ENCODE measurements at regions not wholly inside any gene's neighbourhood (a gene's known extent, or its start where the extent isn't known, plus 50 kb on each side); places are given as distances from the start of the nearest gene placed in this dataset.
"Not testable (repeated sequence)": the region's sequence is repeated elsewhere in the genome, so short reads cannot be mapped to it uniquely, and the experiment has no call there.

DNA sequence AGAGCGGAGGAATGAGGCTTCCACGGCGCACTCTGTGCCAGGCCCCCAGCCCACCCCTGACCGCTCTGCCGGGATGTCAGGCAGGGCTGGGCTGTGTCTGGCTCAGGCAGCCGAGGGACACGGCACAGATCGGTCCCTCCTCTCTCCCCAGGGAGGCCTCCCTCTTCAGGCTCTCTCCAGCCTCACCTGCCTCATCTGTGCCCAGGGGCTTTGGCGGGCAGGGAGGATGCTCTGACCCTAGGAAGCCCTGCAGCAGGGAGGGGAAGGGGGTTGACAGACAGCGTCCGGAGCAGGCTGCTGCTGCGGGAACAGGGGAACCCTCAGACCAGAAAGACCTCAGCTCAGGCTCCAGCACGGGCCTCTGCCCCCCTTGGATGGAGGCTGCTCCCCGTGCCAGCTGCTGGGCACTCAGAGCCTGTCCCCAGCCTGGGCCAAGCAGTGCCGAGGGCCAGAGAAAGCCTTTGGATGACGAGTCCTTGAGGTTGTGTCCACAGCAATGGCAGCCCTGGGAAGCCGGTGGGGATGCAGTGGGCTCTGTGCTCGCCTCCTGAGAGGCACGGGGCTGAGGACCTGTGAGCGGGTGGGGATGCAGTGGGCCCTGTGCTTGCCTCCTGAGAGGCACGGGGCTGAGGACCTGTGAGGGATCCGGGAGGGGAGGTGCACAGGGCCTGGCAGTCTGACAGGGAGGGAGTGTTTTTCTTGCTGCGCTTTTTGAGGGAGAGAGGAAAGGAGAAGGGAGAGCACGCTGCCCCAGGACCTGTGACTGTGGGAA is 66.9 kb downstream of the FOXL3 start:
- DNase-seq (ENCODE audit: low read depth): no peak

DNA sequence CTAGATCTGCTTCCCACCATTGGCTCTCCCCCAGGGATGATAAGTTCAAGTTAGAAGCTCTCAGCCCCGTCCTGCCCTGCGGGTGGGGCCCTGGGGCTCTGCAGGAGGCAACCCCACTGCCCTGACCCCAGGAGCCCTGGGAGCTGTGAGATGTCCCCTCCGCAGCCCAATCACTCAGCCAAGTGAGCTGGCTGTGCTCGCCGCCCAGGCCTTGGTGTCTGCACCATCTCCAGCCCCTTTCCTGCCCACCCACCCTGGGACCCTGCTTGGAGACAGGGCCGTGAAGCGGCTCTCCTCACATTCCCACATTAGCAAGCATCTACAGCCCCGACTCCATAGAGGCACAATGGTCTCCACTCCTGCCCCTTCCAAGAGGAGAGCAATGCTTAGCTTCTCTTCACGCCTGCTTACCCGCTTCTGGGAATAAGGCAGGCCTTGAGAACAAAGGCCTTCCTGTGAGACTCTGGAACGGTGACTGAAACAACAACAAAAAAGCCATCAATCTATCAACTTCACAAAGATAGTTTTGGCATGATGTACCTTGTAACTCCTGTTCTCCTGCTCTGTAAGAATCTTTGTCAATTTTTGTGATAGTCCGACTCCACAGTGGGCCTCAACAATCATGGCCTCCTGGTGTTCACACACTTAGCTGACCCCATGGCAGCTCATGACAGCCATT is 67.7 kb downstream of the FOXL3 start:
- no peak for DNase-seq (ENCODE audit: low read depth)

DNA sequence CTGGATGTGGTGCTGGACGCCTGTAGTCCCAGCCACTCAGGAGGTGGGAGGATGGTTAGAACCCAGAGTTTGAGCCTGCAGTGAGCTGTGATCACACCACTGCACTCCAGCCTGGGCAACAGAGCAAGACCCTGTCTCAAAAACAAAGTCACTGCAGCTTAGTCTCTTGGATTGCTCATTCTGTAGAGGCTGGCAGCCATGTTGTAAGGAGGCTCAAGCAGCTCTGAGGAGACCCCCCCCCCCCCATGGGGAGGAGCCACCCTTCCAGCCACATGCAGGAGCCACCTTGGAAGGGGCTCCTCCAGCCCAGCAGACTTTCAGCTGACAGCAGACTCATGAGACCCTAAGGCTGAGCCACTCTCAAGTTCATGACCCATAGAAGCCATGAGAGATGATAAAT is 68.4 kb downstream of the FOXL3 start:
- no peak for DNase-seq (ENCODE audit: low read depth)

DNA sequence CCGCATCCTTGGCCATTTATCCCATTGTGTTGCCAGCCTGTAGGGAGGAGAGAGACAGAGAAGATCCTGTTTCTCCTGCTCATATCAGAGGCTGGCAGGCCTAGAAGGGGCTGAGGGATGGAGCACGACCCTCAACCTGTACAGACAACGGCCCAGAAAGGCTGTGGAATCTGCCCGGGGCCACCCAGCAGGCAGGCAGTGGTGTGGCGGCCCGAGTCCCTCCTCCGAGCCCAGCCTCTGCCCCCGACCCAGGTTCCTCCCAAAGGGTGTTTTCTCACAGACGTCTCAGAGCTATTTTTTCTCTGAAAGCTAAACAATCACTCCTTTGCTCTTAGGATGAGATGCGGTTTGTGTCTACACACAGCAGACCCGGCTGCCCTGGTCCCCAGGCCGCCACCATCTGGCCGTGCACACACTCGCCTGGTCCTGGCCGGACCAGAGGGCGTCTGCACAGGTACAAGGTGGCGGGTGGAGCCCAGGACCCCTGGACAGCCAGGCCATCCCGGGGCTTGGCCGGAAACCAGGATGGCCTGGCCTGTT is 69.3 kb downstream of the FOXL3 start:
- no peak for DNase-seq (ENCODE audit: low read depth)

DNA sequence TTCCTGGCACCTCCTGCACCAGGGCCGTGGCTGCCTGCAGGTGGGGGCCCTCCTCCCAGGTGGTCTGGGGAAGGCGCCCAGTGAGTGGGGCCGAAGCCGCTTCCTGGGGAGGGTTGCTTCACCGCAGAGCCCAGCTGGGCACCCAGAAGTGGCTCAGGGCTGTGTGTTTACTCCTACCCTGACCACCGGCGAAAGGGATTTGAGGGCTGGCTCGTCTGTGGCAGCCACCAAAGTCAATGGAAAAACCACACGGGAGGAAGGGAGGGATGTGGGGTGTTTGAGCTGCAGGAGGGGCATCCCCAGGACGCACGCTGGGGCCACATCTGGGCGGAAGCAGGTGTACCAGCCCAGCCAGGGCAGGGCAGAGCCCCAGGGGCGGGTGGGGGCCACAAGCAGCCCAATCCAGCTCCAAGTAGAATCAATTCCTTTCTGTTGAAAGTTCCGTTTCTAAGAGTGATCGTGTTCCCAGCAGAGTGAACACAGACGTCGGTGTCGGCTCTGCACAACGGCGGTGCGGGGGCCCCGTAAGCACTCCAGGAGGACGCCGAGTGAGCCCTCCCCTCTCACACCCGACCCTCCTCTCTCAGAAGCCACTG is 69.9 kb downstream of the FOXL3 start:
- DNase-seq (ENCODE audit: low read depth): no peak

DNA sequence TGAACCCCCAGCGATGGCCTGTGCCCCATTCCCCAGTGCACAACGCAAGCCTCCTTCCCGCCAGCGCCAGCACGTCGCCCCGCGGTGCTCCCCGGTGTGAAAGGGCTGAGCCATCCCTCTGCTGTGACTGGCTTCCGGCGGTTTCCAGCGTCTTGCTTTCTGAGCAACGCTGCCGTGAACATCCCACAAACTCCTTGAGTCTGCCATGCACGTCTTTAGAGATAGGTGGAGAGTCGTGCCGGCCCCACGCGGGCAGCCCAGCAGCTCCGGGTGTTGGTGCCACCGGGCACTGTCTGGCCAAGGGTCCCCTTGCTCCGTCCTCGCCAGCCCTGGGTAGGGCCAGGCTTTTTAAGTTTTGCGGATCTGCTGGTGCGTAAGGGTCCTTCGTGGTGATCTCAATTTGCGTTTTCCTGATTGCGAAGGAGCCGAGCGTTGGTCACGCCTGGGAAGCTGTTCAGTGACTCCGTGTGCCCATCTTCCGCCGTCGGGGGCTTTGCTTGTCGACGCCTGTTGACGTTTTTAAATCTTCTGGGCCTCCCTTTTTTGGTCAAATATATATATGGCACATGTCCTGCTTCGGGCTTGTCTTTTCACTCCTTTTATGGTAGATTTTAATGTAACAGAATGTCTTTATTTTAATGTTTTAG is 70.6 kb downstream of the FOXL3 start:
- no peak for DNase-seq (ENCODE audit: low read depth)

DNA sequence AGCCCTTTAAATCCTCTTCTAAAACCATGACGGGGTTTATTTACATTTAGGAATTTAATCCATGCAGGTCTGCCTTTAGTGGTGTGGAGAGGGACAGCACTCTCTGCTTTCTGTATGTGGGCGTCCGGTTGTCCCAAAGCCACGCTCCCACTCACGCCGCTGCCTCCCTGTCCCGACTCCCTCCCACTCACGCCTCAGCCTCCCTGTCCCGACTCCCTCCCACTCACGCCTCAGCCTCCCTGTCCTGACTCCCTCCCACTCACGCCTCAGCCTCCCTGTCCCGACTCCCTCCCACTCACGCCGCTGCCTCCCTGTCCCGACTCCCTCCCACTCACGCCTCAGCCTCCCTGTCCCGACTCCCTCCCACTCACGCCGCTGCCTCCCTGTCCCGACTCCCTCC is 71.2 kb downstream of the FOXL3 start:
- DNase-seq (ENCODE audit: low read depth): not testable (repeated sequence)

DNA sequence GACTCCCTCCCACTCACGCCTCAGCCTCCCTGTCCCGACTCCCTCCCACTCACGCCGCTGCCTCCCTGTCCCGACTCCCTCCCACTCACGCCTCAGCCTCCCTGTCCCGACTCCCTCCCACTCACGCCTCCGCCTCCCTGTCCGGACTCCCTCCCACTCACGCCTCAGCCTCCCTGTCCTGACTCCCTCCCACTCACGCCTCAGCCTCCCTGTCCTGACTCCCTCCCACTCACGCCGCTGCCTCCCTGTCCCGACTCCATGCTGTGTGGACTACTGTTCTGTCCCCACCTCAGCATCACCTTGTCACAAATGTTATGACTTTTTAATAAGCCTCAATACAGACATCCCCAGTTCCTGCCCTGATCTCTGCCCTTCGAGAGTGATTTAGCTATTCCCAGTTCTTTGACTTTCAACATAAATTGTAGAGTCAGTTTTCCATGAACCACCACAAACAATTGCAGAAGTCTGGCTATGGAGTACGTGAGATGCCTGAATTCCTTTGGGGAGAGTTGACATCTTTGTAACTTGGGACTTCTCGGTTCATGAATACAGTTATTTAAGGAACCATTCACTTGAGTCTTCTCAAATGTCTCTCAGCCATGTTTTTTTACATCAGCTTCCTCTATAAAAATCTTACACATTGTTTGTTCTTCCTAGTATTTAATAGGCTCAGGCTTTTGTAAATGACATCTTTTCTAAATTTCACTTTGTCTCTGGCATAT is 71.9 kb downstream of the FOXL3 start:
- DNase-seq (ENCODE audit: low read depth): peak; percentile 16

DNA sequence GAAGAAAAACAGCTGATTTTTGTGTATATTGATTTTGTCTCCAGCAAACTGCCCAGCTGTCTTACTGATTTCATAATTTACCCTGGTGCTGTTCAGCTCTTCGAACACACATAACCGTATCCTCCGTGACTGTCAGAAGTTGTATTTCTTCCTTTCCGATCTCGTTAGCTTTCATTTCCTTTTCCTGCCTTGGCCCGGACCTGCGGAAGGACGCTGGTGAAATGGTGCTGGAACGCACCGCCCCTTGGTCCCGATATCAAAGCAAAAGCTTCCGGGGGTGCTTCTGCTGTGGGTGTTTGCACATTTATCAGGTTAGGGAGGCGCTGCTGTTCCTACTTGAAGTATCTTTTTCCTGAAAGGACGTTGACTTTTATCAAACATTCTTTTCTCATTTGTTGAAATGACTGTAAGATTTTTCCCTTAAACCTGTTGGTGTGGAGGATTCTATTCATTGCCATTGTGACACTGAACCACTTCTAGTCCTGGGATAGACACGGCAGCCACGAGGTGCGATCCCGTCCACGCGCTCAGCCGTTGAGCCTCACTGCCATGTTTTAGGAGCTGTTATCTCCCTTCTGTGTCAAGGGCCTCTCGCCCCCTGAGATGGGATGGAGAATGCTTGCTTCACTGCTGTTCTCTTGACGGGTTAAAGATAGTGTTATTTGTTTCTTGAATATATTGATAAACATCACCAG is 72.6 kb downstream of the FOXL3 start:
- DNase-seq (ENCODE audit: low read depth): peak; percentile 11

DNA sequence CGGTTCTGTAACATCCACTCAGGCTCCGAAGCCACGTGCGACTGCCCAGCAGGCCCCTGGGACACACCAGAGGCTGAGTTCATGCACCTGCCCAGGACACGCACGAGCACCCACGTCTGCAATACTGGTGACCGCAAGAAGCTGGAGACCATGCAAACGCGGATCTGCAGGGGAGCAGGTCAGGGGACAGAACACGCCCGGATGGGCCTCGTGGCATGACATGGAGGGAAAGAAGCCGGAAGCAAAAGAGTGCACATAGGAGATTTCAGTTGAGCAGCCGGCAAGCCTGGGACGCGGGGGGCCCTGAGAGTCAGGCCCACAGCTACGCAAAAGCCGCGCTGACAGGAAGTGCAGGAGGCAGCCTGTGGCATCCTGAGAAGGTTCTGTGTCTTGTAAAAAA is 73.7 kb downstream of the FOXL3 start:
- no peak for DNase-seq (ENCODE audit: low read depth)

DNA sequence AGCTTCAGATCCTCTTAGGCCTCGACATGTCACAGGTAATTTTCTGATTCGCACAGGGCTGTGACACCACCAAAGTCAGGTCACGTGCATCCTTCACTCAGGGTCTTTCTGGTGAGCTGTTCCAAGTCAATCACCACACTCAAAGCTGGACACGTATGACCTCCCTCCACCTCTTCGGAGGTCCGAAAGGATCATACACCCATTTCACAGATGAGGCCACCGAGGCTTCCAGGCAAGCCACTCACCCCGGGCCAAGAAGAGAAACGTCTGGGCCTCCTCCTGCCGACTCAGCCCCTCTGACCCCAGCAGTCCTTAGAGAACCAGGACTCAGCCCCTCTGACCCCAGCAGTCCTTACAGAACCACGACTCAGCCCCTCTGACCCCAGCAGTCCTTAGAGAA is 74.6 kb downstream of the FOXL3 start:
- DNase-seq (ENCODE audit: low read depth): no peak

DNA sequence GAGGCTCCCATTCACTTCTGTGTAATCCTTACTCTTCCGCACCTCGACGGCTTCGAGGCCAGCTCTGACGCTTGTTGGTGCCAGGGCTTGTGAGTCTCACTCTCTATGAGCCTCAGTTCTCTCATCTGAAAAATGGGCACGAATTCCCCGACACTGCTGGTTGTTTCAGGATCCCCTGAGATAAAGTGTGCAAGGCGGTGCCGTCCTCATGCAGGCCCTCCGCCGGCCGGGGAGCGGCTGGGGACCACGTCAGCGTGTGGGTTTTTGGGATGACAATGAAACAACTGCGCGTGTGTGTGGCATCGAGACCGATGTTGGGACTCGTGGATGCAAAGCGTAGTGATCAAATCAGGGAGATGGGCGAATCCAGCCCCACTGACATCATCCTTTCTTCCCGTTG is 75.6 kb downstream of the FOXL3 start:
- DNase-seq (ENCODE audit: low read depth): no peak

DNA sequence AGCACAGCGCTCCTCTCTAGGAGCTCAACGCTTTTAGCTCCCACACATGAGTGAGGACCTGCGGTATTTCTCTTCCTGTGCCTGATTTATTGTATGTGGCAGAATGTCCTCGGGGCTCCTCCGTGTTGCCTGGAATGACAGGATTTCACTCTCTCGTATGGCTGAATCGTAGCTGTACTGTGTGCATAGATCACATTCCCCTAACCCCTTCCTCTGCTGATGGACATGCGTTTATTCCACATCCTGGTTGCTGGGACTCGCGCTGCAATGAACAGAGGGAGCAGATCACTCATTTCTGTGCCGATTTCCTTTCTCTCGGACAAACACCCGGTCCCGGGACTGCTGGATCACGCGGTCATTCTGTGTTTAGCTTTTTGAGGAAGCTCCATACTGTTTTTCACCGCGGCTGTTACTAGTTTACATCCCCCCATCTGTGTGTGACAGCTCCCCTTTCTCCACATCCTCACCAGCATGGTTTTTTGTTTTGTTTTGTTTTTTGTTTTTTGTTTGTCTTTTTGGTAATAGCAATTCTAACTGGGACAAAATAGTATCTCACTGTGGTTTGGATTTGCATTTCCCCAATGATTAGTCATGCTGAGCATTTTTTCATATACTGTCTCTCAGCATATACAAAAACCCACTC is 76.3 kb downstream of the FOXL3 start:
- DNase-seq (ENCODE audit: low read depth): peak; percentile 71

DNA sequence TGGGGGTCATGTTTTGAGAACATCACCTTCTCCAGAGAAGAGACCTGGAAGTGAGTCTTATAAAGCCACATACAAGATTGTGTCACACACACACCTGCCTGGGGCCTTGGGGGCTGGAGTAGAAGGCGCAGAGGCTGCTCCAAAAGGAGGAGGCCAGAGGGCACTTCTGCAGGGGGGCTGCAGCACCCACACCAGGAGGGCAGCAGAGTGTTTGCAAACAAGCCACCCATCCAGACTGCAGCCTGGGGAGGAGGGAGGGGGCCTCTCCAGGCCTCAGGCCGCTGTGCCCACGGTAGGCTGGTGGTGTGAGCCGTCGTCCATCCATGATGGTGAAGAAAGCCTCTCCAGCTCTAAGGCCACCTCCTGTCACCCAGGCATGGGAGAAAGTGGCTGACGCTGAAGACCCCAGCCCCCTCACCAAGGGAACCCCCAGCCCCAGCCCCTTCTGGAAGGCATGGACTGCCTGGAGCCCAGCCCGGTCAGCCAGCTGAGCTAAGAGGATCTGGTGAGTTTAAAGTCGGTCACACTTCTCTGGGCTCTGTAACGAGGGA is 77.5 kb downstream of the FOXL3 start:
- no peak for DNase-seq (ENCODE audit: low read depth)

DNA sequence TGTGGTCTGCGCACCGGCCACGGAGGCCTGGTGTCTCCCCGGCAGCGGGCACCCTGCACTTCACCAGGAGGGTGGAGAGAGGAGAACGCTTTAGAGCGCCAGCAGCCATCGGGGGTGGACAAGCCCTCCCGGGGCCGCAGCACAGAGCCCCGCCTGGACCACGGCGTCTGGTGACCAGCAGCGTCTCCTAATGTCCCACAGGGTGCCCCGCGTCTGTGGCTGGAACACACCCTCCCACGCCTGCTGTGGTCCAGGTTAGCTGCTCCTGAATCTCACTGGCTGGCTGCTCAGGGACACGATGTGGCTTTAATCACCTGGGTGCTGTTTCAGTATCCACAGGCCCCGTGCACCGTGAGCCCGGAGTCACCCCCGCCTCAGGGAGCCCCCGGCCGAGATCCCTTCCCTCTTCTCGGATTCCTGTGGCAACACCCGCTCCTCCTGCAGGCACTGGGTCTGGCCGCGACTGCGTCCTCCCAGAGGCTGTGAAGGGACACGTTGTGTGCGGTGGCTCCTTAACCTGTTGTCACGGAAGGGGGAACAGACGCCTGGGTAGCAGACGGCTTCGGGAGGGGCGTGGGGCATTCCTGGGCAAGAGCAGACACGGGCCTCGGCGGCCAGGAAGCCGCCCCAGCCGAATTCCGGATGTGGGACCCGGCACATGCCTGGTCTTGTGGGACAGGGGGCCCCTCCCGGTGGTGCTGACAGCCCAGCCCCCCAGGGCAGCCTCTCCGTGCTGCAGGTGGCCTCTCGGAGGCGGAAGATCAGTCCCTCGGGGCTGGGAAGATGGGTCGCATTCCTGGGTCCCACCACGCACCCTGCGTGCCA is 78.9 kb downstream of the FOXL3 start:
- no peak for DNase-seq (ENCODE audit: low read depth)

DNA sequence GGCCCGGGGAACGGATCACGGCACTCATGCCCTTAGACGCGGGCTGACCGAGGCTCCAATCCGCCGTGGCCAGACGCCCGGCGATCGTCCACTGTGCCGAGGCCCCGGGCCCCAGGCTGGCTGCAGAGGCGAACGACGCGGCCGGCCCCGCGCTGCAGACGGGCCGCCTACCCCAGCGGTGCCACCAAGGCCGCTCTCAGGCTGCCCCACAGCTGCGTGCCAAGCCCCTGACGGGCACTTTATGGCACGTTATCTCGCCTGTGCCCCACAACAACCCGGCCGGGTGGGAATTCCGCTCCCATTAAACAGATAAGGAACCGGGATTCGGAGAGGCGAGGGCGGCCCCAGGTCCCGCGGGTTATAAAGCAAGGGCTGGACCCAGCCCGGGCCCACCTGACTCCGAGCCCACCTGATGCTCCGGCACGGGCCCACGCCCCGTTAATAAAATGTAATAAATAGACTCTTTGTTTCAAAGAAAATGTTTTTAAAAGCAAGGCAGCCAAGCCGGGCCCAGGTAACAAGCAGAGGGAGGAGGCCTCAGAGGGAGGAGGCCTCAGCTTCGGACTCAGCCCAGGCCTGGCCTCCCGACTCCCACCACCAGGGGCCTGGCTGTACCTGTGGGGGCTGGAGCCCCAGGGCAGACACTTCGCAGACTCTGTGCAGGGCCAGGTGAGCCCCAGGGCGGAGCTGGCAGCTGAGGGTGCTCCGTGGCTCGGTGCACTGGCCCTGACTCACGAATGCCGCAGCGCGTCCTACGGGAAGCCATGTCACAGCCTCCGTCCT is 79.7 kb downstream of the FOXL3 start:
- no peak for DNase-seq (ENCODE audit: low read depth)

DNA sequence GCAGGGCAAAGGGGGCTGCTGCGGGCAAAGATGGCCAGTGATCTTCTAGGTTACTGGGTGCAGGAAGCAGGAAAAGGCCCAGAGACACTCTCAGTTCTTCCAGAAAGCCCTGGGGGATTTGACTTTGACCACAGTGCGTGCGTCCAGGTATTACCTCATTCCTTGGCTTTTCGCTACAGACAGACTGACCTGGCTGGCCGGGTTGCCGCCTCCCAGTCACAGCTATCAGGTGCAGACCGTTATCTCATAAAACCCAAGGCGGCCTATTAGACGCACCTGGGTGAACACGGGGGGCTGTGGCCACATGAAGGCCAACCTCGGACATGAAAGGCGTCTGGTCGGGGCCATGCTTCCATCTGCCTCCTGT is 80.3 kb downstream of the FOXL3 start:
- no peak for DNase-seq (ENCODE audit: low read depth)

DNA sequence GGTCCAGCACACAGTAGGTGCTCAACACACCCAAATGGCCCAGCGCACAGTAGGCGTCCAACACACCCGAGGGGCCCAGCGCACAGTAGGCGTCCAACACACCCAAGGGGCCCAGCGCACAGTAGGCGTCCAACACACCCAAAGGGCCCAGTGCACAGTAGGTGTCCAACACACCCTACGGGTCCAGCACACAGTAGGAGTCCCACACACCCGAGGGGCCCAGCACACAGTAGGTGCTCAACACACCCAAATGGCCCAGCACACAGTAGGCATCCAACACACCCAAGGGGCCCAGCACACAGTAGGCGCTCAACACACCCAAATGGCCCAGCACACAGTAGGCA is 80.8 kb downstream of the FOXL3 start:
- no peak for DNase-seq (ENCODE audit: low read depth)
